ENCODE measurements at regions not wholly inside any gene's neighbourhood (a gene's known extent, or its start where the extent isn't known, plus 50 kb on each side); places are given as distances from the start of the nearest gene placed in this dataset.

- no peaks in the 10 kb centered on the region for H3K4me1 ChIP-seq (ENCODE audit: low read length)
- H2AFZ ChIP-seq (ENCODE audit: low read length): no peak overlapping the region
Observed at GRCh38 chr4:62359441-62360155, 1159.5 kb downstream of the ADGRL3 start.

GRCh38 chr4:62344915-62345314 is 1144.8 kb downstream of the ADGRL3 start:
- H2AFZ ChIP-seq (ENCODE audit: low read length): peak overlapping the region; percentile 23
- H3K9me3 ChIP-seq (replicated peaks; ENCODE audit: insufficient read depth, low read length): no peaks in the 10 kb centered on the region
- H3K36me3 ChIP-seq (replicated peaks; ENCODE audit: insufficient read depth, low read length): no peaks in the 10 kb centered on the region

More at GRCh38 chr4:62359441-62360155, 1159.5 kb downstream of the ADGRL3 start:
- no peak for DNase-seq
- no peaks in the 10 kb centered on the region for H3F3A ChIP-seq (ENCODE audit: insufficient read depth, low read length)
- no peaks in the 10 kb centered on the region for H3K9me3 ChIP-seq (replicated peaks; ENCODE audit: insufficient read depth, low read length)
- H3K4me3 ChIP-seq (ENCODE audit: low read length): no peak overlapping the region
- H3K27me3 ChIP-seq (replicated peaks; ENCODE audit: insufficient read depth, low read length): no peaks in the 10 kb centered on the region
- no peaks in the 10 kb centered on the region for H3K36me3 ChIP-seq (replicated peaks; ENCODE audit: insufficient read depth, low read length)
- H3K9ac ChIP-seq (ENCODE audit: low read length): no peak overlapping the region
- no peaks in the 10 kb centered on the region for H3K9me2 ChIP-seq (replicated peaks; ENCODE audit: insufficient read depth, low read length)
- no peak overlapping the region for H3K4me2 ChIP-seq (ENCODE audit: low read depth, low read length)
- no peaks in the 10 kb centered on the region for H3K79me2 ChIP-seq (ENCODE audit: low read length)
- TF ChIP-seq CTCF (IDR thresholded peaks at IDR 0.05; ENCODE audit: low read length) (no peak), EZH2 (optimal IDR thresholded peaks at IDR 0.05; ENCODE audit: low read depth, low read length) (no peak), EZH2phosphoT487 (IDR thresholded peaks at IDR 0.05; ENCODE audit: low read length) (no peak)
- H3K27ac ChIP-seq (ENCODE audit: low read length): no peak overlapping the region
- H4K20me1 ChIP-seq (ENCODE audit: insufficient read depth, low read length): no peaks in the 10 kb centered on the region

GRCh38 chr4:62344474-62344873 is 1144.3 kb downstream of the ADGRL3 start:
- H2AFZ ChIP-seq (ENCODE audit: low read length): peak overlapping the region; percentile 23
- no peaks in the 10 kb centered on the region for H3K36me3 ChIP-seq (replicated peaks; ENCODE audit: insufficient read depth, low read length)
- H3K9me2 ChIP-seq (replicated peaks; ENCODE audit: insufficient read depth, low read length): no peaks in the 10 kb centered on the region
- H3K79me2 ChIP-seq (ENCODE audit: low read length): no peaks in the 10 kb centered on the region
- peaks cover 10% of the 10 kb centered on the region; the same call in 1 of the 2 replicates for H3F3A ChIP-seq (ENCODE audit: insufficient read depth, low read length)
- H3K4me1 ChIP-seq (ENCODE audit: low read length): peaks cover 11% of the 10 kb centered on the region
- H4K20me1 ChIP-seq (ENCODE audit: insufficient read depth, low read length): no peaks in the 10 kb centered on the region
- peak overlapping the region; percentile 13; the same call in 1 of the 2 replicates for H3K4me3 ChIP-seq (ENCODE audit: low read length)
- H3K27me3 ChIP-seq (replicated peaks; ENCODE audit: insufficient read depth, low read length): no peaks in the 10 kb centered on the region
- H3K9ac ChIP-seq (ENCODE audit: low read length): no peak overlapping the region
- no peak for TF ChIP-seq EZH2 (optimal IDR thresholded peaks at IDR 0.05; ENCODE audit: low read depth, low read length)
- no peak for TF ChIP-seq CTCF (IDR thresholded peaks at IDR 0.05; ENCODE audit: low read length)
- no peak for TF ChIP-seq EZH2phosphoT487 (IDR thresholded peaks at IDR 0.05; ENCODE audit: low read length)
- no peaks in the 10 kb centered on the region for H3K9me3 ChIP-seq (replicated peaks; ENCODE audit: insufficient read depth, low read length)
- peak overlapping the region; percentile 46; the same call in 1 of the 2 replicates for H3K27ac ChIP-seq (ENCODE audit: low read length)
- H3K4me2 ChIP-seq (ENCODE audit: low read depth, low read length): peak overlapping the region; percentile 55
- peak; percentile 76 for DNase-seq

More at GRCh38 chr4:62344915-62345314, 1144.8 kb downstream of the ADGRL3 start:
- Histone ChIP-seq H3K9me2 (replicated peaks; ENCODE audit: insufficient read depth, low read length) (no peaks in the 10 kb centered on the region), H3K4me2 (ENCODE audit: low read depth, low read length) (peak overlapping the region; percentile 55), H3K4me3 (ENCODE audit: low read length) (peak overlapping the region; percentile 13; the same call in 1 of the 2 replicates), H3K4me1 (ENCODE audit: low read length) (peaks cover 11% of the 10 kb centered on the region), H3K27me3 (replicated peaks; ENCODE audit: insufficient read depth, low read length) (no peaks in the 10 kb centered on the region), H3K79me2 (ENCODE audit: low read length) (no peaks in the 10 kb centered on the region), H3K9ac (ENCODE audit: low read length) (no peak overlapping the region), H3F3A (ENCODE audit: insufficient read depth, low read length) (peaks cover 10% of the 10 kb centered on the region; the same call in 1 of the 2 replicates), H4K20me1 (ENCODE audit: insufficient read depth, low read length) (no peaks in the 10 kb centered on the region), H3K27ac (ENCODE audit: low read length) (peak overlapping the region; percentile 46; the same call in 1 of the 2 replicates)
- DNase-seq: no peak
- TF ChIP-seq EZH2phosphoT487 (IDR thresholded peaks at IDR 0.05; ENCODE audit: low read length) (no peak), CTCF (IDR thresholded peaks at IDR 0.05; ENCODE audit: low read length) (no peak), EZH2 (optimal IDR thresholded peaks at IDR 0.05; ENCODE audit: low read depth, low read length) (no peak)
